H9 (cell line): ENCODE measurements at regions not wholly inside any gene's neighbourhood (a gene's known extent, or its start where the extent isn't known, plus 50 kb on each side); places are given as distances from the start of the nearest gene placed in this dataset.

Experiments used
- DNase-seq: peaks from one replicate; pipeline ENCODE4 v3.0.0-alpha.2; 2017
- H2AFZ ChIP-seq: one replicate; pipeline ENCODE4 v1.6.1; 2013; ENCODE audit warnings: mild to moderate bottlenecking, low read length, control low read depth, moderate library complexity
- H2AK5ac ChIP-seq: 2 replicates; pipeline ENCODE4 v1.6.1; 2013; ENCODE audit warnings: low read length, control low read depth, mixed read lengths; ENCODE audit not compliant: insufficient read length
- H2BK120ac ChIP-seq: one replicate; pipeline ENCODE4 v1.6.1; 2013; ENCODE audit warnings: low read depth, mild to moderate bottlenecking, low read length, control low read depth, inconsistent platforms; ENCODE audit not compliant: poor library complexity, severe bottlenecking
- H2BK12ac ChIP-seq: 2 replicates; pipeline ENCODE4 v1.6.1; 2013; ENCODE audit warnings: low read length, control low read depth, mixed read lengths, low read depth; ENCODE audit not compliant: insufficient read length
- H2BK15ac ChIP-seq: 2 replicates; pipeline ENCODE4 v1.6.1; 2013; ENCODE audit warnings: low read depth, low read length, control low read depth
- H2BK20ac ChIP-seq: one replicate; pipeline ENCODE4 v1.6.1; 2013; ENCODE audit warnings: low read depth, mild to moderate bottlenecking, low read length, control low read depth, inconsistent platforms; ENCODE audit not compliant: poor library complexity, severe bottlenecking
- H2BK5ac ChIP-seq: 2 replicates; pipeline ENCODE4 v1.6.1; 2013; ENCODE audit warnings: low read length, control low read depth, mixed read lengths; ENCODE audit not compliant: insufficient read length
- H3K14ac ChIP-seq: 2 replicates; pipeline ENCODE4 v1.6.1; 2013; ENCODE audit warnings: low read length, control low read depth; ENCODE audit not compliant: insufficient read depth
- H3K18ac ChIP-seq: 2 replicates; pipeline ENCODE4 v1.6.1; 2013; ENCODE audit warnings: low read depth, mild to moderate bottlenecking, mixed read lengths, low read length, control low read depth; ENCODE audit not compliant: insufficient read length
- H3K23ac ChIP-seq: 2 replicates; pipeline ENCODE4 v1.6.1; 2013; ENCODE audit warnings: low read length, control low read depth, mixed read lengths, low read depth; ENCODE audit not compliant: insufficient read length
- H3K23me2 ChIP-seq: 2 replicates; pipeline ENCODE4 v1.6.1; 2013; ENCODE audit warnings: low read depth, mild to moderate bottlenecking, mixed read lengths, low read length, control low read depth; ENCODE audit not compliant: insufficient read length, poor library complexity, severe bottlenecking
- H3K27ac ChIP-seq: 2 replicates; pipeline ENCODE4 v1.5.1; 2013; ENCODE audit warnings: low read length, control low read depth, mixed read lengths, low read depth; ENCODE audit not compliant: insufficient read length
- H3K27me3 ChIP-seq: 2 replicates; pipeline ENCODE4 v1.6.1; 2013; ENCODE audit warnings: low read length, control low read depth, inconsistent platforms; ENCODE audit not compliant: insufficient read depth
- H3K4ac ChIP-seq: 2 replicates; pipeline ENCODE4 v1.6.1; 2013; ENCODE audit warnings: low read depth, mild to moderate bottlenecking, control low read depth, inconsistent platforms, low read length, moderate library complexity
- H3K4me1 ChIP-seq: 2 replicates; pipeline ENCODE4 v1.6.1; 2013; ENCODE audit warnings: low read length, control low read depth, inconsistent platforms; ENCODE audit not compliant: insufficient read depth
- H3K4me2 ChIP-seq: 2 replicates; pipeline ENCODE4 v1.6.1; 2013; ENCODE audit warnings: low read length, control low read depth, mixed read lengths; ENCODE audit not compliant: insufficient read length, insufficient read depth
- H3K56ac ChIP-seq: 2 replicates; pipeline ENCODE4 v1.6.1; 2013; ENCODE audit warnings: low read depth, mild to moderate bottlenecking, mixed read lengths, low read length, control low read depth; ENCODE audit not compliant: insufficient read length
- H3K79me1 ChIP-seq: 2 replicates; pipeline ENCODE4 v1.6.1; 2013; ENCODE audit warnings: low read depth, mild to moderate bottlenecking, moderate library complexity, low read length, control low read depth, inconsistent platforms; ENCODE audit not compliant: insufficient read depth, poor library complexity, severe bottlenecking
- H3K79me2 ChIP-seq: 2 replicates; pipeline ENCODE4 v1.6.1; 2013; ENCODE audit warnings: low read length, control low read depth, inconsistent platforms; ENCODE audit not compliant: insufficient read depth
- H3K9ac ChIP-seq: 2 replicates; pipeline ENCODE4 v1.6.1; 2013; ENCODE audit warnings: low read length, control low read depth, mixed read lengths; ENCODE audit not compliant: insufficient read length; ENCODE audit errors: extremely low read depth
- H3K9me3 ChIP-seq: one replicate; pipeline ENCODE4 v1.6.1; 2013; ENCODE audit warnings: low read depth, low read length, inconsistent platforms; ENCODE audit not compliant: control insufficient read depth
- H3T11ph ChIP-seq: one replicate; pipeline ENCODE4 v1.6.1; 2013; ENCODE audit warnings: mild to moderate bottlenecking, low read length, control low read depth, inconsistent platforms
- H4K20me1 ChIP-seq: one replicate; pipeline ENCODE4 v1.6.1; 2013; ENCODE audit not compliant: control insufficient read depth, insufficient read length, insufficient read depth
- H4K5ac ChIP-seq: 2 replicates; pipeline ENCODE4 v1.6.1; 2013; ENCODE audit warnings: low read depth, mild to moderate bottlenecking, mixed read lengths, low read length, control low read depth; ENCODE audit not compliant: insufficient read length
- H4K8ac ChIP-seq: replicated peaks from 2 replicates; pipeline ENCODE4 v1.6.1; 2013; ENCODE audit warnings: low read length, control low read depth, mixed read lengths, low read depth; ENCODE audit not compliant: insufficient read length
- H4K91ac ChIP-seq: 2 replicates; pipeline ENCODE4 v1.6.1; 2013; ENCODE audit warnings: low read depth, mild to moderate bottlenecking, moderate library complexity, mixed read lengths, low read length, control low read depth; ENCODE audit not compliant: insufficient read length
- H3K27ac Mint-ChIP-seq, 3 experiments: 2 replicates in 2 of 3; 3 replicates in 1 of 3; pipeline ENCODE4 v1.8.0; 2020 to 2021; ENCODE audit warnings: mixed read lengths in 3 of 3, mild to moderate bottlenecking in 1 of 3, moderate library complexity in 1 of 3
- H3K27me3 Mint-ChIP-seq: 2 replicates; pipeline ENCODE4 v1.8.0; 2021; ENCODE audit warnings: low read depth, mild to moderate bottlenecking, moderate library complexity, mixed read lengths
- H3K36me3 Mint-ChIP-seq, 3 experiments: 2 replicates in 2 of 3; 3 replicates in 1 of 3; pipeline ENCODE4 v1.8.0; 2020 to 2021; ENCODE audit warnings: low read depth in 3 of 3, mixed read lengths in 3 of 3; ENCODE audit not compliant: insufficient read depth in 1 of 3
- H3K4me1 Mint-ChIP-seq, 2 experiments: 2 replicates each; pipeline ENCODE4 v1.8.0; 2020; ENCODE audit warnings: mixed read lengths in 2 of 2
- H3K4me3 Mint-ChIP-seq, 2 experiments: 2 replicates in 1 of 2; 3 replicates in 1 of 2; pipeline ENCODE4 v1.8.0; 2020 to 2021; ENCODE audit warnings: mild to moderate bottlenecking in 2 of 2, mixed read lengths in 2 of 2, moderate library complexity in 1 of 2
- H3K9me3 Mint-ChIP-seq, 2 experiments: 2 replicates in 1 of 2; 3 replicates in 1 of 2; pipeline ENCODE4 v1.8.0; 2020; ENCODE audit warnings: mild to moderate bottlenecking in 2 of 2, mixed read lengths in 2 of 2, moderate library complexity in 1 of 2
- CTCF ChIP-seq: fragments of 200-600 bp; sonication (generic); conservative IDR thresholded peaks from 3 replicates; pipeline ENCODE4 v1.8.0; 2021; ENCODE audit warnings: antibody characterized with exemption, mild to moderate bottlenecking
- WGBS: extraction: QIAGEN DNeasy Blood & Tissue Kit; methylation state at CpG from one replicate; pipeline ENCODE4 v1.1.7; 2013; ENCODE audit warnings: missing lambda C conversion rate, low lambda C conversion rate, mixed read lengths; ENCODE audit not compliant: insufficient read length; ENCODE audit errors: extremely low coverage; 5-methylcytosine and 5-hydroxymethylcytosine counted together

GRCh38 chr12:24534622-24535021 is 414.3 kb downstream of the BCAT1 start:
- H4K91ac ChIP-seq, result no peak overlapping the region
- Mint-ChIP-seq H3K27ac (no peak overlapping the region), H3K36me3 (no peaks in the 10 kb centered on the region), H3K4me1 (peaks cover 17 to 20% of the 10 kb centered on the region in 2 experiments), H3K4me3 (no peak overlapping the region), H3K27me3 (no peaks in the 10 kb centered on the region; the same call in 1 of the 2 replicates), H3K9me3 (no peaks in the 10 kb centered on the region)
- H3K9me3 ChIP-seq, result no peaks in the 10 kb centered on the region
- H4K5ac ChIP-seq, result no peak overlapping the region
- no peak overlapping the region for H2BK15ac ChIP-seq
- WGBS, result no CpG with 5 or more reads among the region's 4 CpGs
- H3K14ac ChIP-seq, result no peak overlapping the region
- no peak for DNase-seq
- TF ChIP-seq CTCF, result peak; percentile 23; the same call in 2 of the 3 replicates
- no peaks in the 10 kb centered on the region for H3K4me1 ChIP-seq
- H3K56ac ChIP-seq, result no peak overlapping the region
- no peak overlapping the region for H3K4ac ChIP-seq
- no peak overlapping the region for H2AFZ ChIP-seq
- no peaks in the 10 kb centered on the region for H3K27me3 ChIP-seq
- no peak overlapping the region for H3K9ac ChIP-seq
- H2BK120ac ChIP-seq, result no peak overlapping the region
- no peaks in the 10 kb centered on the region for H3K79me2 ChIP-seq
- no peak overlapping the region for H2AK5ac ChIP-seq
- H4K20me1 ChIP-seq, result no peaks in the 10 kb centered on the region
- H3K18ac ChIP-seq, result peak overlapping the region; percentile 26
- no peak overlapping the region for H2BK5ac ChIP-seq
- H2BK12ac ChIP-seq, result no peak overlapping the region
- no peak overlapping the region for H3K23ac ChIP-seq
- no peak overlapping the region for H3T11ph ChIP-seq
- no peak overlapping the region for H4K8ac ChIP-seq
- H3K27ac ChIP-seq, result no peak overlapping the region
- no peak overlapping the region for H2BK20ac ChIP-seq
- H3K79me1 ChIP-seq, result no peaks in the 10 kb centered on the region
- H3K23me2 ChIP-seq, result no peaks in the 10 kb centered on the region
- H3K4me2 ChIP-seq, result no peak overlapping the region
